GM13976 (cell line): ENCODE measurements at regions not wholly inside any gene's neighbourhood (a gene's known extent, or its start where the extent isn't known, plus 50 kb on each side); places are given as distances from the start of the nearest gene placed in this dataset.

Experiments
- DNase-seq: peaks from one replicate; pipeline ENCODE4 v3.0.0; 2012; ENCODE audit warnings: low spot score
- CTCF ChIP-seq: IDR thresholded peaks from 2 replicates; pipeline ENCODE4 v1.5.1; 2012; ENCODE audit warnings: borderline replicate concordance, mild to moderate bottlenecking; ENCODE audit not compliant: insufficient read depth; ENCODE audit errors: extremely low read depth, missing control alignments, control extremely low read depth
- in situ Hi-C: fragments of 300-500 bp; cut with MboI; formaldehyde crosslinking; loops from one replicate; pipeline ENCODE4 v1.12.0; 2022; ENCODE audit warnings: low sequenced_read_pairs, mixed read lengths, inconsistent platforms; ENCODE audit not compliant: unreplicated experiment

GRCh38 chr10:131015271-131015670 lies 296.2 kb downstream of the TCERG1L start:
- in situ Hi-C loops, result no loop called here
- no peak for DNase-seq
- TF ChIP-seq CTCF, result no peak

DNA sequence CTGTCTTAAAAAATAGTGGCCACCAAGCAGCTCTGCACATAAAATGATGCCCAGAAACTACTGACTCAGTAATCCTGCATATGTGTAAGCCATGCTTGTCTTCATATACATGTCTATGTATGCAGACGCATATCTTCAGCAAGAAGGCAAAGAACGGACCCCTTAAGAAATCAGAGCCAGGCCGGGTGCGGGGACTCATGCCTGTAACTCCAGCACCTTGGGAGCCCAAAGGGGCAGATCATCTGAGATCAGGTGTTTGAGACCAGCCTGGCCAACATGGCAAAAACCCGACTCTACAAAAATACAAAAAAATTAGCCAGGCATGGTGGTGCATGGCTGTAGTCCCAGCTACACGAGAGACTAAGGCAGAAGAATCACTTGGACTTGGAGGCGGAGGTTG lies 295.0 kb downstream of the TCERG1L start:
- no peak for DNase-seq
- TF ChIP-seq CTCF, result no peak
- in situ Hi-C loops, result no loop called here

GRCh38 chr10:131017566-131018285 lies 293.8 kb downstream of the TCERG1L start:
- DNase-seq, result no peak
- in situ Hi-C loops, result no loop called here

DNA sequence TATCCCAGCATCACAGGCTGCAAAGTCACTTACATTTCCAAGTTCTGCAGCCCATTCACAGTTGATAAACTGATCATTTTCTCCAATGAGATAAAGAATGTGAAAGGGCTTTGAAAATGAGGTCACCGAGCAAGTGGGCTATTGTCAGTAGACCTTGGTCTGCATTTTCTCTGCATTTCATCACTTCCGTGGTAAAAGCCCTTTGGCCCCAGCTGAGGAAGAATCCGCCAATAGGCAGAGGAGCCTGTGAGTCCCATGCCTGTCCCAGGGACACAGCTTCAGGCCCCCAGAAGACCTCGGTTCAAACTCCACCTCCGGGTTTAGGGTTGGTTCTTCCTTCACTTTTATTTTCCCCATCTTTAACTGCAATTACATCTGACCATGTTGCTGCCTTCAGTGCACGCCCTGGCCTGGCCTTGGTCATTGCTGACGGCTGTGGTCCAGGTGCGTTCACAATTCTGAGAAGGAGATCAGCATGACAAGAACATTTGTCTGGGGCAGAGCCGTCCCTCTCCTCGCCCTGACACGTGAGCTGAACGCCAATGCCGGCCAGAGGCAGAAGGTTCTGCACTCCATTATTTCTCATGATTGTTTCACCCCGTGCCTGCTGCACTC lies 292.5 kb downstream of the TCERG1L start:
- TF ChIP-seq CTCF, result no peak
- in situ Hi-C loops, result no loop called here

More at GRCh38 chr10:131017566-131018285, 293.8 kb downstream of the TCERG1L start:
- no peak for TF ChIP-seq CTCF

DNA sequence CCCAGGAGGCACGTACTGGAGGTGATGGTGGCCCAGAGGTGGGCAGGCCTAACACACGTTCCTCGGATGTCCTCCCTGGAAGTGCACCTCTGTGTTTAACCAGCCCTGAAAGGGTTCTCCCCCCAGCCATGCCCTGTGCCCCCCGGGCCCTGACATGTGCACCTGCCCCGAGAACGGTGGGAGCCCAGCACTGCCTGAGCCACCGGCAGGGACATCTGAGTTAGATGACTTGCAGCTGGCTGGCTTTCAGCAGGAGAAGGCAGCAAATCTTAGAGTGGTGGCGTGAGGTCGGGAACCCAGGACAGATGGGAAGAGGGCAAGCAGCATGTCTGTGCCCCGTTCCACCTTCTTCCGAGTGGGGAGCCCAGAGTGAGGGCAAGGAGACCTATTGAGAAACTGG lies 291.8 kb downstream of the TCERG1L start:
- DNase-seq, result no peak
- no peak for TF ChIP-seq CTCF
- in situ Hi-C loops, result no loop called here

More for the DNA sequence above, 292.5 kb downstream of the TCERG1L start:
- DNase-seq, result no peak

DNA sequence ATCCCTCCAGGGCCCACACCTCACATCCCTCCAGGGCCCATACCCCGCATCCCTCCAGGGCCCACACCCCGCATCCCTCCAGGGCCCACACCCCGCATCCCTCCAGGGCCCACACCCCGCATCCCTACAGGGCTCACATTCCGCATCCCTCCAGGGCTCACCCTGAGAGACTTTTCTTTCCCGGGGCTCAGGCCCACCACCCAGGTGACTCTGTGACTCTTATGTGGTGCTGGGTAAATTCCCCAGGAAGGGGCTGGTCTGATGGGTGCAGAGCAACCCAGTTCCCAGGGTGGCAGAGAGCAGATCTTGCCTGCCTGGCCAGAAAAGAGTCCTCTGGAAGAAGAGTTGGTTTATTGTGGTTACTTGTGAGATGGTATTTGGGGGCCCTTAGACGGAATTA lies 290.7 kb downstream of the TCERG1L start:
- in situ Hi-C loops, result no loop called here
- DNase-seq, result no peak
- no peak for TF ChIP-seq CTCF
